Vagina (tissue), 2 donors: ENCODE measurements at regions not wholly inside any gene's neighbourhood (a gene's known extent, or its start where the extent isn't known, plus 50 kb on each side); places are given as distances from the start of the nearest gene placed in this dataset.
"Not testable (repeated sequence)": the region's sequence is repeated elsewhere in the genome, so short reads cannot be mapped to it uniquely, and the experiment has no call there.

ENCODE experiments used
- DNase-seq, 2 donors: peaks; one replicate each; pipeline ENCODE4 v3.0.0-alpha.2; 2017; ENCODE audit errors: extremely low spot score in 2 of 2
- H3K27ac ChIP-seq: fragments of 200-600 bp; sonication (generic); one replicate; pipeline ENCODE4 v1.5.1; 2019
- H3K27me3 ChIP-seq: fragments of 200-600 bp; sonication (generic); one replicate; pipeline ENCODE4 v1.5.1; 2019
- H3K36me3 ChIP-seq, 2 donors: fragments of 200-600 bp; sonication (generic); one replicate each; pipeline ENCODE4 v1.5.1; 2017 to 2019
- H3K4me1 ChIP-seq: fragments of 200-600 bp; sonication (generic); one replicate; pipeline ENCODE4 v1.5.1; 2019
- H3K4me3 ChIP-seq, 2 donors: fragments of 200-600 bp; sonication (generic); 1 replicate in 1 of 2; 2 replicates in 1 of 2; pipeline ENCODE4 v1.5.1; 2016 to 2019
- H3K9me3 ChIP-seq: fragments of 200-600 bp; sonication (generic); one replicate; pipeline ENCODE4 v1.5.1; 2019
- CTCF ChIP-seq, 3 experiments: fragments of 450-650 bp in 2 of 3; fragments of 200-600 bp in 1 of 3; sonication (generic) in 1 of 3; IDR thresholded peaks; one replicate each; pipeline ENCODE4 v1.5.1; 2017 to 2019; ENCODE audit warnings: antibody characterized with exemption in 3 of 3, mild to moderate bottlenecking in 2 of 3, moderate library complexity in 2 of 3
- POLR2A ChIP-seq, 2 donors: fragments of 450-650 bp; IDR thresholded peaks; one replicate each; pipeline ENCODE4 v1.6.1; 2017; ENCODE audit warnings: antibody characterized with exemption in 2 of 2, mild to moderate bottlenecking in 2 of 2, moderate library complexity in 2 of 2
- POLR2AphosphoS5 ChIP-seq, 2 donors: sonication (generic); formaldehyde crosslinking; IDR thresholded peaks; one replicate each; pipeline ENCODE4 v1.9.0; 2017; ENCODE audit warnings: antibody characterized with exemption in 2 of 2, mild to moderate bottlenecking in 2 of 2, low read depth in 1 of 2; ENCODE audit not compliant: insufficient read depth in 1 of 2
- intact Hi-C: fragments of 100-400 bp; cut with DNase I; formaldehyde crosslinking; loops from one replicate; pipeline ENCODE4 v1.15.1; 2023

GRCh38 chr7:14071045-14071444, 81.6 kb upstream of the ETV1 start:
- no peaks in the 10 kb centered on the region for H3K9me3 ChIP-seq
- no peaks in the 10 kb centered on the region for H3K4me1 ChIP-seq
- H3K4me3 ChIP-seq = no peak overlapping the region
- H3K27ac ChIP-seq = no peak overlapping the region
- no peaks in the 10 kb centered on the region for H3K27me3 ChIP-seq
- H3K36me3 ChIP-seq = no peaks in the 10 kb centered on the region
- intact Hi-C loops = loop anchor here (10.0 kb wide), 1 partner anchor 46 kb away; no protein-coding TSS in a partner anchor
- TF ChIP-seq CTCF (IDR thresholded peaks at IDR 0.05) = no peak
- no peak for TF ChIP-seq POLR2AphosphoS5 (IDR thresholded peaks at IDR 0.05; ENCODE audit: insufficient read depth in 1 of 2, low read depth in 1 of 2)
- no peak for TF ChIP-seq POLR2A (IDR thresholded peaks at IDR 0.05)
- no peak for DNase-seq

GRCh38 chr7:14069961-14070360, 80.5 kb upstream of the ETV1 start:
- no peak for DNase-seq
- H3K4me3 ChIP-seq = no peak overlapping the region
- no peaks in the 10 kb centered on the region for H3K9me3 ChIP-seq
- intact Hi-C loops = loop anchor here (10.0 kb wide), 1 partner anchor 45 kb away; no protein-coding TSS in a partner anchor
- TF ChIP-seq POLR2A (IDR thresholded peaks at IDR 0.05) (no peak), CTCF (IDR thresholded peaks at IDR 0.05) (no peak), POLR2AphosphoS5 (IDR thresholded peaks at IDR 0.05; ENCODE audit: insufficient read depth in 1 of 2, low read depth in 1 of 2) (no peak)
- H3K27me3 ChIP-seq = no peaks in the 10 kb centered on the region
- no peak overlapping the region for H3K27ac ChIP-seq
- no peaks in the 10 kb centered on the region for H3K36me3 ChIP-seq
- no peaks in the 10 kb centered on the region for H3K4me1 ChIP-seq

- H3K36me3 ChIP-seq, H3K9me3 ChIP-seq, intact Hi-C loops, H3K27me3 ChIP-seq, H3K4me1 ChIP-seq, H3K27ac ChIP-seq, DNase-seq, H3K4me3 ChIP-seq: not testable (repeated sequence)
Measured at GRCh38 chr7:14066783-14067182, 77.3 kb upstream of the ETV1 start.

- H3K9me3 ChIP-seq = no peaks in the 10 kb centered on the region
- TF ChIP-seq CTCF (IDR thresholded peaks at IDR 0.05) (no peak), POLR2AphosphoS5 (IDR thresholded peaks at IDR 0.05; ENCODE audit: insufficient read depth in 1 of 2, low read depth in 1 of 2) (no peak), POLR2A (IDR thresholded peaks at IDR 0.05) (no peak)
- no peak for DNase-seq
- no peaks in the 10 kb centered on the region for H3K4me1 ChIP-seq
- no peaks in the 10 kb centered on the region for H3K36me3 ChIP-seq
- no peak overlapping the region for H3K4me3 ChIP-seq
- intact Hi-C loops = no loop called here
- H3K27ac ChIP-seq = no peak overlapping the region
- no peaks in the 10 kb centered on the region for H3K27me3 ChIP-seq
Measured at GRCh38 chr7:14065286-14065685, 75.8 kb upstream of the ETV1 start.

- no peaks in the 10 kb centered on the region for H3K4me1 ChIP-seq
- no peak for DNase-seq
- H3K4me3 ChIP-seq = no peak overlapping the region
- H3K27me3 ChIP-seq = no peaks in the 10 kb centered on the region
- intact Hi-C loops = no loop called here
- no peak for TF ChIP-seq POLR2AphosphoS5 (IDR thresholded peaks at IDR 0.05; ENCODE audit: insufficient read depth in 1 of 2, low read depth in 1 of 2)
- no peak for TF ChIP-seq POLR2A (IDR thresholded peaks at IDR 0.05)
- TF ChIP-seq CTCF (IDR thresholded peaks at IDR 0.05) = no peak
- H3K36me3 ChIP-seq = no peaks in the 10 kb centered on the region
- H3K27ac ChIP-seq = no peak overlapping the region
- H3K9me3 ChIP-seq = no peaks in the 10 kb centered on the region
Measured at GRCh38 chr7:14055813-14056212, 66.3 kb upstream of the ETV1 start.

- Histone ChIP-seq H3K4me1 (no peaks in the 10 kb centered on the region), H3K4me3 (no peak overlapping the region), H3K27me3 (no peaks in the 10 kb centered on the region), H3K9me3 (no peaks in the 10 kb centered on the region), H3K27ac (no peak overlapping the region), H3K36me3 (no peaks in the 10 kb centered on the region)
- no peak for TF ChIP-seq POLR2AphosphoS5 (IDR thresholded peaks at IDR 0.05; ENCODE audit: insufficient read depth in 1 of 2, low read depth in 1 of 2)
- TF ChIP-seq POLR2A (IDR thresholded peaks at IDR 0.05) = no peak
- TF ChIP-seq CTCF (IDR thresholded peaks at IDR 0.05) = no peak
- DNase-seq = no peak
- intact Hi-C loops = no loop called here
Measured at GRCh38 chr7:14054125-14054524, 64.7 kb upstream of the ETV1 start.
